ENCODE measurements at regions not wholly inside any gene's neighbourhood (a gene's known extent, or its start where the extent isn't known, plus 50 kb on each side); places are given as distances from the start of the nearest gene placed in this dataset.

DNA sequence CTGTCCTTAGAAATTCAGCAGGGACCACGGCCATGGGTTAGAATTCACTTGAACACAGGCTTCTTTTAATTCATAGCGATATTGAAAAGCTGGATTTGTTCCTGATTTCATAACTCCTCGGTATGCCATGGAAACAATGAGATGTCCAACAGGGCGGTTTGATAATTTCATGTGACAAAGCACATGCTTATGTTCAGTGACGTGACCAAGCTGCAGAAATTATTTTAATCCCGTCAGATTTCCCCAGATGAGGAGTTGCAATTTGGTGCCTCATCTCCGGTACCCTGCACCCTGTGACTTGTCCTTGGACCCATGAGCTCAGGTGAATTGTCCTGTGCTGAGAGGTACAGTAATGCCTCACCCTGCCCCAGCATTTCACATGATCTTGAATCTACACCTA lies 81.7 kb downstream of the C11orf91 start:
- peak; percentile 96 for DNase-seq (ENCODE audit: low read depth, low spot score)
- in situ Hi-C loops (cut with HindIII; ENCODE audit: low pct_unique_long_range_greater_than_20kb, low sequenced_read_pairs): no loop called here

DNA sequence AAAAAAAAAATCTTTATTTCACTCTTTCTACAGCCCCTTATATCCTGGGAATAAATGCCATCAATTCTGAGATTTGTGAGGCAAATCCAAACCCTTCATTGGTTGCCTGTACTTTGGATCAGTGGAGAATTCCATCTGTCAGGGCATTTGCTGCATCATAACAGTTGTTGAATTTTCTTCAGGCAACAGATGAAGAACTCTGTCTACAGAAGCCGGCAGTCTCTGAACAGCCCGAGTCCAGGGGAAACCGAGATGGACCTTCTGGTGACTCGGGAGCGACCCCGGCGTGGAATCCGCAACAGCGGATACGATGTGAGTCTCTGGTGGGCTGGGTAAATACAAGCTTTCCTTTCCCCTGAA lies 82.3 kb downstream of the C11orf91 start:
- DNase-seq (ENCODE audit: low read depth, low spot score): peak; percentile 22
- in situ Hi-C loops (cut with HindIII; ENCODE audit: low pct_unique_long_range_greater_than_20kb, low sequenced_read_pairs): no loop called here

DNA sequence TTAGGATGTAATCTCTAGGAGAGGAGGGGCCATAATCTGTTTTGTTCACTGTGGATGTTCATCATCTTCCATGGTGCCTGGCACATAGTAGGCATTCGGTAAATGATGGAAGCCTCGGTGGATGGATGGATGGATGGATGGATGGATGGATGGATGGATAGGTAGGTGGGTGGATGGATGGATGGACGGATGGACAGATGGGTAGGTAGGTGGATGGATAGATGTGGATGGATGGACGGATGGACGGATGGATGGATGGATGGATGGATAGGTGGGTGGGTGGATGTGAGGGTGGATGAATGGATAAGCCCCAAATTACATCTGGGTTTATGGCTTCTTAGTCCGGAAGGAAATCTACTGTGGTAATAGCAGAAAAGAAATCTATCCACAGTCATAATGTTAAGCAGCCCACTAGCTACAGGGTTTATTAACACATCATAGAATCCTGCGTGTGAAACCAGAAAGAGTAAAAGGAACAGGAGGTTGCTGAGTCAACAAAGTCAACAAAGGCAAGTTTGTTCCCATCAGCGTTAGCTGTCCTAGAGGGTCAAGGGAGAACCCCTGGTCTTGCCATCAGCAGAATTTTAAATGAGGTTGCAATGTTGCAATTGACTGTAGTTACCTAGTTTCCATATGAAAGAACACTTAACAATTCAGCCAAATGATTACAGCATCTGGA lies 82.8 kb downstream of the C11orf91 start:
- in situ Hi-C loops (cut with HindIII; ENCODE audit: low pct_unique_long_range_greater_than_20kb, low sequenced_read_pairs): no loop called here
- DNase-seq (ENCODE audit: low read depth, low spot score): peak; percentile 64

DNA sequence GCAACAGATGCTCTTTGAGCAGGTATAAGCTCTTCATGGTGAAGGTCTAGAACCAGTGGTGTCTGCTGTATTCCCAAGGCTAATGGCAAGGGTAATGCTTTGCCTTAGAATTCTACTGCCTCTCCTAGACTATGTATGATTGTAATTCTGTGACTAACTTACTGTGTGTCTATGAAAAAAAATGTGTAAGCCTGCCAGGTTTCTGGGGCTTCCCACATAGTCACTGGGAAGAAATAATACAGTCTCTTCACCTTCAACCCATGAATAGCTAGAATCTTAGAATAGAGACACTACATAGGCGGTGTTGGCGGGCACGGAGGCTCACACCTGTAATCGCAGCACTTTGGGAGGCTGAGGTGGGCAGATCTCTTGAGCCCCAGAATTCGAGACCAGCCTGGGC lies 84.1 kb downstream of the C11orf91 start:
- in situ Hi-C loops (cut with HindIII; ENCODE audit: low pct_unique_long_range_greater_than_20kb, low sequenced_read_pairs): no loop called here
- no peak for DNase-seq (ENCODE audit: low read depth, low spot score)

DNA sequence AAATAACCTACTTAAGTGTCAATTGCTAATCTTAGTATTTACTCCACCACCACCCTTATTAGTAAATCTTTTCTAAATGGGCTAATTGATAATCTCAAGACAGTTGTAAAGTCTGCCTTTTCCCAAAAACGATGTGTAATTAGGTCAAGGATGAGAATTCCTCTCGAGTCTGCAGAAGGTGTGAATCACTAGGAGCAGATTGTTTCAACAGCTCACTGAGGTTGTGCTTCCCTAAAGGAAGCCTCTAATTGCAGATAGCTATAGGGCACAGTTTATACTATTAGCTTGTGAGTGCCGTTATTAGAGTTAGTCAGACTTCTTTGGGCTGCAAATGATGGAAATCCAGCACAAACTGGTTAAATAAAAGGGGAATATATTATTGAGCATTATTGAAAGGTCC lies 84.9 kb downstream of the C11orf91 start:
- in situ Hi-C loops (cut with HindIII; ENCODE audit: low pct_unique_long_range_greater_than_20kb, low sequenced_read_pairs): no loop called here
- no peak for DNase-seq (ENCODE audit: low read depth, low spot score)

DNA sequence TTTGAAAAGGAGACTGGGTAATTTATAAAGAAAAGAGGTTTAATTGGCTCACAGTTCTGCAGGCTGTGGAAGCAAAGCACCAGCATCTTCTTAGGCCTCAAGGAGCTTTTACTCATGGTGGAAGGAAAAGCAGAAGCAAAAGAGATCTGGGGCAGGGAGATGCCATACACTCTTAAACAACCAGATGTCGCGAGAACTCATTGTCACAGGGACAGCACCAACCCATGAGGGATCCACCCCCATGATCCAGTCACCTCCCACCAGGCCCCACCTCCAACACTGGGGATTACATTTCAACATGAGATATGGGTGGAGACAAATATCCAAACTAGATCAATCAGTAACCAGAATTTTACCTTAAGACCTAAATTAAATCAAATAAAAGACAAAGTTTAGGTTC lies 87.2 kb downstream of the C11orf91 start:
- DNase-seq (ENCODE audit: low read depth, low spot score): no peak
- in situ Hi-C loops (cut with HindIII; ENCODE audit: low pct_unique_long_range_greater_than_20kb, low sequenced_read_pairs): no loop called here

DNA sequence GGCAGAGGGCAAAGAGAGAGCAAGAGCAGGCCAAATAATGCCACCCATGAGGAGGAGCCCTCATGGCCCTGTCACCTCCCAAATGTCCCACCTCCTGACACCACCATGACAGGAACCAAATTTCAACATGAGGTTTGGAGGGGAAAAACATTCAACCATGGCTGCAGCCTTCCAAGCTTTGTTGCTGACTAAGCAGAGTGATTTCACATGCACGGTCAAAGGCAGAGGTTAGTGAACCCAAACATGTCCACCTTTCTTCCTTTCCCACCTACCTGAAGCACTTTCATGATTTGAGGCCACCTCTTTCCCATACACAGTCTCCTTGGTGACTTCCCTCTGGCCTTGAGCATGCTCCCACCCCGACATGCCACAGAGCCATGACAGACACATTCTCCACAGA lies 89.7 kb downstream of the C11orf91 start:
- in situ Hi-C loops (cut with HindIII; ENCODE audit: low pct_unique_long_range_greater_than_20kb, low sequenced_read_pairs): no loop called here
- DNase-seq (ENCODE audit: low read depth, low spot score): no peak

DNA sequence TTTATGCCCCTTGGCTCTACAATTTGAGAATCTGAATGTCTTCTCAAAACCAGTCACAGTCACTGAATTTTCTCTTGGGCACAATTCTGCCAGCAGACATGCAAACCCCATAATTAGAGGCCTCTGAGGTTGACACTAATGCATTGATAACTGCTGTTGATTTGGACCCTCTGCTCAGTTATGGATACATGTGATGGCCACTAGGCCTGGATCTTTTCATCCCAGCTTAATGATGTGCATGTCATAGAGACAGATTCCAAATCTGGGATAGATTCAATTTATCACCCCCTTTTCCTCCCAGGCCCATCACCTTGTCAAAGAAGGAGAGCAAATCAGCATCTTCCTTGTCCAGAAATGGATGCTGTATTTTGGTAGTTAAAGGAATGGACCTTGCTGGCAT lies 92.2 kb downstream of the C11orf91 start:
- no peak for DNase-seq (ENCODE audit: low read depth, low spot score)
- in situ Hi-C loops (cut with HindIII; ENCODE audit: low pct_unique_long_range_greater_than_20kb, low sequenced_read_pairs): no loop called here

DNA sequence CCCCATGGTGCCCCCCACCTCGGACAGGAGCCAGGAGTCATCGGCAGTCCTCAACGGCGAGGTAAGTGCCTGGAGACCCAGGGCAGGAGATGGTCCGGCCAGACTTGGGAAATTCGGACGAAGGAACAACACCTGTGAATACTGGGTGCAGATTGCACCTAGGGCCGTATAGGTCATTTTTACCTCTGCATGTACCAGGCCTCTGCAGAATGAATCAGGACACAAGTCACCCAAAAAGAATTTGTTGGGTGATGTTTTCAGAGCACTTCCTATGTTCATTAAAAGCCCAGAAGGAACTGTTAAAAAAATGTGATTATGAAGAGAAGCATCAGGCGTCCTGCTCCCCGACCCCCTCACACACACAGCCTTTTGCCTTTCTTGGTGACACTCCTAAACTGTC lies 93.9 kb downstream of the C11orf91 start:
- no peak for DNase-seq (ENCODE audit: low read depth, low spot score)
- in situ Hi-C loops (cut with HindIII; ENCODE audit: low pct_unique_long_range_greater_than_20kb, low sequenced_read_pairs): no loop called here

DNA sequence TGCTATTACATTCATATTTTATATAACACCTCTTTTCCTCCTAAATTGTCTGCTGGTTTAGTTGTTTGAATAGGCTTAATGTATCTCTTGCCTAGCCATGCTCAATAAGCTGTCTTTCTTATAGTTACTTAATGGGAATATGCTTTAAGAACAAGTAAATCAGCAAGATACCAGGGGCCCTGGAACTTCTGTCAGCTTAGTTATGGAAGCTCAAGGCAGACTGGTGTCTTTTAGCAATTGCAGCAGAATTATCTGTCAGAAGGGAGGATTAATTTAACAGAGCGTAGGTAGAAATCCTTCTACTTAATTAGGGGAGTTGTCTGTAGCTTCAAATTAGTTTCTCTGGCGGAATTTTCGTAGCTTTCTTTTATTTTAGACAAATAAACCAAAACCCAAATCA lies 94.9 kb downstream of the C11orf91 start:
- no peak for DNase-seq (ENCODE audit: low read depth, low spot score)
- in situ Hi-C loops (cut with HindIII; ENCODE audit: low pct_unique_long_range_greater_than_20kb, low sequenced_read_pairs): no loop called here

DNA sequence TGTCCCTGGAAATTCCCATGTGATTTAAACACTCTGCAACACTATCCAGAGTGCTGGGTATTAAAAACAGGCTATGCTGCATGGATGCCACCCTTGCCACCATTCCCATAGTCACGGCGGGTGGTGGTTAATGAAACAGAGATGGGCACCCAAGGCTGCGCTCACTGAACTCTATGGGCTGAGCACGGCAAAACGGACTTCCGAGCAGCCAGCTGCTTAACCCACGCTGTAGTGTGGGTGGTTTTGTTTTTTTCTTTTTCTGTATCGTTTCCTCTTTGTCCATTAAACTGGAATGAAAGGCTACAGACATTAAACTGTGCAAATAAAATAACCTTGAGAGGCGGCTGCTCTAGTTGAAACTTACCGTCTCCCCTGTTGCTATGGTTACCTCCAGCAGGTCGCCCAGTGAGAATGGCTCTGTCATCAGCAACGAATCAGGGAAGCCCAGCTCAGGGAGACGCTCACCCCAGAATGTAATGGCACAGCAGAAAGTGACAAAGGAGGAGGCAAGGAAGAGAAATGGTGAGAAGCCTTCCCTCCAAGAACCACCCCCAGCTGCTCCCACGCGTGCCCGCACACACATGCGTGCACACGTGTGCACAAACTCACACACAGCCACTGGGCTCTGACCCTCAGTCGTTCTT lies 102.1 kb downstream of the C11orf91 start:
- DNase-seq (ENCODE audit: low read depth, low spot score): no peak
- in situ Hi-C loops (cut with HindIII; ENCODE audit: low pct_unique_long_range_greater_than_20kb, low sequenced_read_pairs): no loop called here

DNA sequence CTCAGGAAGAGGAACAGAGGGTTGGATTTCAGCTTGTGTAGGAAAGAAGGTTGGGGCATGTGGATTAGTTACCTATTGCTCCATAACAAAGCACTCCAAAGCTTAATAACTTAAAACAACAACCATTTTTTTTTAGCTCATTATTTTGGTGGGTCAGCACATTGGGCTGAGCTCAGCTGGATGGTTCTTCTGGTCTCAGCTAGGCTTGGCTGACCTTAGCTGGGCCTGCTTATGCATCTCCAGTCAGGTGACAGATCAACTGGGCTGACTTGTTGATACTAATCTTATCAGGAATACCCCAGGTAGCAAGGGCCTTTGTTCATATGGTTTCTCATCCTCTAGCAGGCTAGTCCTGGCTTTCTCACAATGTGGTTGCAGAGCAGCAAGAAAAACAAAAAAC lies 106.4 kb downstream of the C11orf91 start:
- in situ Hi-C loops (cut with HindIII; ENCODE audit: low pct_unique_long_range_greater_than_20kb, low sequenced_read_pairs): no loop called here
- no peak for DNase-seq (ENCODE audit: low read depth, low spot score)

DNA sequence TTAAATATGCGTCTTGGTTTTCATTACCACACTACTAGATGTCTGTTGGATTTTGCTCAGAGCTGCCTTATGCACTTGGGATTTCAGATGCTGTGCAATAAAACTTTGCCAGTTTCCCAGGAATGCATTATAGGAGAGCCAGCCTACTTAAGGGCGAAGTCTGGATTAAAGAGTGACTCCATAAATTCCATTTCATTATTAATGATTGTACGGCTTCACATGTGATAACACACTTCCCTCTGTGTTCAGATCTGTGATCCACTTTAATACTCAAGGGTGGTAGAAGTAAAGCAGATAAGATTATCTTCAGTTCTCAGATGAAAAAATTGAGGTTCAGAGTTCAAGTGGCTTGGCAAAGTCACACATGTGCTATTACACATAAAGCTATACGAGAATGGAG lies 110.2 kb downstream of the C11orf91 start:
- no peak for DNase-seq (ENCODE audit: low read depth, low spot score)
- in situ Hi-C loops (cut with HindIII; ENCODE audit: low pct_unique_long_range_greater_than_20kb, low sequenced_read_pairs): no loop called here

DNA sequence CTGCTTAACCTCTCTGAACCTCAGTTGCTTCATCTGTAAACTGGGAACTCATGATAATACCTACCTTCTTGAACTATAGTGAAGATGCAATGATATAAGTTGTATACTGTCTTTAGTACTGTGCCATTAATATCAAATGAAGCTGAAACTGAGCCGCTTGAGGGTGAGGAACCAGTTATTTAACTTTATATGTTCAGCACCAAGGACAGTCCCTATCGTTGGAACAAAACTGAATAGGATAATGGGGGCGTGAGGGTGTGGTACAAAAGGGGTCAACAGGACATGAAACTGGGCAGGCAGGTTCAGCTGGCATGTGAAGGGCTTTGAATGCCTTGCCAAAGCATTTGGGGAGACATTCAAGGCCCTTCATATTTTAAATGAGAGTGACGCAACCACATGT lies 112.6 kb downstream of the C11orf91 start:
- no peak for DNase-seq (ENCODE audit: low read depth, low spot score)
- in situ Hi-C loops (cut with HindIII; ENCODE audit: low pct_unique_long_range_greater_than_20kb, low sequenced_read_pairs): no loop called here

DNA sequence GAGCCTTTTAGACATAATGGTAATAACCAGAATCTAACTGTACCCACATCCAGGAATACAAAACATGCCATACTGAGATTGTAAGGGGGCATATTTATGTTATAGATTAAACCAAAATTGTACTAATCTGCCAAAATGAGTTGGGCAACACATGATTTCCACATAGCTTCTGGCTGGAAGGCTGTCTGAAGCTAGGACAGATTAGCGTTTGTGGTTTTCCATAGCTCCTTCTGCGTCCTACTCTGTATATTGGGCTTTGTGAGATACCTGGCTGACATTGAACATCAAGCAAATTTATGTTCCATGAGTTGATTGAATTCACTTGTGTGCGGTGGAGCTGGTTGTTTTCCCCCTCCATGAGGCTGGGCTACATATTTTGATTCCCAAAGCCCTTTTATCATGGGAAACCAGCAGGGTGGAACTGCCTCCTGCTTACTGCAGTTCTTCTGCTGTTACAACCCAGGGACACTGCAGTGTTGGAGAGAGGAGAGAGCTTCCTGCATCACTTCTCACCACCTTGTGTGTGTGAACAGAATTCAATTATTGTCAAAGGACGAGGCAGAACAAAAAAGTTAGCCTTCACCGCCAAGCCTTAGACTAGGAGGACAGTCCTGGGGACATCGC lies 114.9 kb downstream of the C11orf91 start:
- DNase-seq (ENCODE audit: low read depth, low spot score): no peak
- in situ Hi-C loops (cut with HindIII; ENCODE audit: low pct_unique_long_range_greater_than_20kb, low sequenced_read_pairs): no loop called here

DNA sequence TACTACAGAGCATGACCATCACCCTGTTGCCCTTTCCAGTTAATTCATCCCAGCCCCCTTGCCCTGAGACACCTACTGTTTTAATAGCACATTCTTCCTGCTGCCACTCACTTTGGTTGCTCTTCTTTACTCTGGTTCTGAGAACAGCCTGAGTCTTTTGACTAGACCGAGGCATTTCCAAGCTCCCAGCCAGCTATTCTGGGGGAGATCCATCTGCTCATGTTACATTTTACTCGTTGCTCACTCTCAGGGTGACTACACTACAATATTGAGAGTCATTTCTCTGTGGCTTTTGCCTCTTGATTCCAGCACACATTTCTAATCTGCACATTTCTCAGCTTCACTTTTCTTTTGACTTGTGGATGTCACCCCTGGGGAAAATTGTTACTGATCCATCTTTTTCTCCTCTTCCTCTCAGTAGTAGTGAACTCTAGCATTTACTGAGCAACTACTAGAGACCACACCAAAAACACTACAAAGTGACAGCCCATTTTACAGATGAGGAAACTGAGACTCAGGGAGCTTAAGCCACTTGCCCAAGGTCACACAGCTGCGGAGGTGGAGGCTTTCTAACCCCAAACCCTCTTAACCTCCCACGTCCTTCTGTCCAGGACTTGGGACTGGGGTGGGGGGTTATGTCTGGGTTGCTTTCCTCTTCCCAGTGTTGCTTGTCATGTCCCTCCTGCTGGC lies 117.8 kb downstream of the C11orf91 start:
- in situ Hi-C loops (cut with HindIII; ENCODE audit: low pct_unique_long_range_greater_than_20kb, low sequenced_read_pairs): no loop called here
- no peak for DNase-seq (ENCODE audit: low read depth, low spot score)

DNA sequence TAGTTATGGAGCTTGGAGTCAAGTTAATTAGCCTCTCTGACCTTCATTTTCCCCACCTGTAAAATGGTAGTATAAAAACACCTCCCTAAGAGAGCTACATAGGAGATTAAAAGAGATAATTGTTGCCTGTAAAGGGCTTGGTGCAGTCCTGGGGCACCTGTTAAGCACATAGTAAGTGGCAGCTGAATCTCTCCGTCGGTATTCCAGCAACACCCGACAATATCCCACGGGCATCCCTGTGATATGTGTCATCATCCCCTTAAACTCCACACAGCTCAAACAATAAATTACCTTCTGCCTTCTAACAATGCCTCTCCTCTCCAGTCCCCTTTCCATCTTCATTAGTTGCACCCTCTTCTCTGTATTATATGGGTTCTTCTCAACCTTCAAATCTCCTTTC lies 121.5 kb downstream of the C11orf91 start:
- in situ Hi-C loops (cut with HindIII; ENCODE audit: low pct_unique_long_range_greater_than_20kb, low sequenced_read_pairs): no loop called here
- DNase-seq (ENCODE audit: low read depth, low spot score): no peak

DNA sequence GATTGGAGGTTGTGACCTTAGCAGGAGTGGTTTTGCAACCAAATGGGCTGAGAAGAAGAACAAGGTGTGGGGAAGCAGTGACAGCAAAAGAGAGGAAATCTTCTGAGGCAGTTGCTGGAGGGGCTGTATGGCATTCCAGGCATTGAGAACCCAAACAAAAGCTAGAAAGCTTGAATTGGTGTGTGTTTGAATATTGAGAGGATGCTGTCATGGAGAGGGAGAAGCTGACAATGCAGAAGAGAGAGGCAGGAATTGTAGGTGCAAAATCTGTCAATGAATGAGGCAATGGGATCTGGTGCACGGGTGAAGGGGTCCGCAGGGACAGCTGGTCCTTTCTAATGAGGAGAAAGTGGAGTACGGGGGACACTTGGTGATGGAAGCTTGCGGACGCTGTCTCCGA lies 123.4 kb downstream of the C11orf91 start:
- in situ Hi-C loops (cut with HindIII; ENCODE audit: low pct_unique_long_range_greater_than_20kb, low sequenced_read_pairs): no loop called here
- no peak for DNase-seq (ENCODE audit: low read depth, low spot score)

DNA sequence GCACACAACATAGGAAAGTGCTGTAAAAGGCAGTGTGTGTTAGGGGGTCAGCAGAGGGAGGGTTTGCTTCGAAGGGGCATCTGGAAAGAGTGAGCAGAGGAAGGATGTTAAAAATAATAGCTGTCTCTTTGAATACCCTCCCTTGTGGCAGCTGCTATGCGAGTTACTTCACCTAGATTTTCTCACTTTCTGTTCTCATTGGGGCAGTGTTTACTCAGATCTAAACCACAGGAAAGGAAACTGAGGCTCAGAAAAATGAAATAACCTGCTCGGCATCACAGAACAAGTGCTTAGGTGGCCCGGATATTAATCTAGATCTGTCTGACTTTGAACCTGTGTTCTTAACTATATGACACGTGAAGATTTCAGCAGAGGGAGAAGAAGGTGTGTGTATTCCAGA lies 125.3 kb downstream of the C11orf91 start:
- in situ Hi-C loops (cut with HindIII; ENCODE audit: low pct_unique_long_range_greater_than_20kb, low sequenced_read_pairs): no loop called here
- no peak for DNase-seq (ENCODE audit: low read depth, low spot score)

Measured in SK-MEL-5 (cell line).